ENCODE measurements at regions not wholly inside any gene's neighbourhood (a gene's known extent, or its start where the extent isn't known, plus 50 kb on each side); places are given as distances from the start of the nearest gene placed in this dataset.

GRCh38 chr21:40936178-40936577, 89.2 kb upstream of the DSCAM start:
- no peak overlapping the region for H3K4ac ChIP-seq (replicated peaks; ENCODE audit: insufficient read length, low read depth, low read length)
- no peaks in the 10 kb centered on the region for H3K27me3 ChIP-seq (replicated peaks in 1 of 4; ENCODE audit: control insufficient read depth in 3 of 4, extremely low read depth in 1 of 4, insufficient read depth in 3 of 4, low read length in 3 of 4)
- no peaks in the 10 kb centered on the region for H3K9me3 ChIP-seq (ENCODE audit: insufficient read depth in 2 of 2, low read depth in 1 of 2, low read length in 1 of 2)
- H2BK20ac ChIP-seq (ENCODE audit: low read length): no peak overlapping the region
- FAIRE-seq (no peak), DNase-seq (ENCODE audit: low read depth in 1 of 2, low spot score in 2 of 2) (no peak)
- H3K23me2 ChIP-seq (ENCODE audit: low read depth, low read length): 0 out of 2 replicates have a peak, but pooled peaks cover 2% of the 10 kb centered on the region
- no peak overlapping the region for H4K91ac ChIP-seq (replicated peaks; ENCODE audit: insufficient read length, low read length)
- no peak overlapping the region for H3K56ac ChIP-seq (replicated peaks; ENCODE audit: insufficient read length, low read depth, low read length)
- POLR2A ChIA-PET (ENCODE audit: partially characterized antibody): no interaction called here
- H3K36me3 ChIP-seq (ENCODE audit: control insufficient read depth in 2 of 4, insufficient read depth in 4 of 4, low read length in 3 of 4): no peaks in the 10 kb centered on the region
- no peak overlapping the region for H2BK15ac ChIP-seq (ENCODE audit: low read length)
- H4K20me1 ChIP-seq (replicated peaks in 1 of 2; ENCODE audit: control insufficient read depth in 1 of 2, insufficient read depth in 2 of 2, low read length in 2 of 2): no peaks in the 10 kb centered on the region
- no peaks in the 10 kb centered on the region for H3K79me1 ChIP-seq (ENCODE audit: low read depth, low read length)
- H4K8ac ChIP-seq (ENCODE audit: extremely low read depth, insufficient read depth, low read length): no peak overlapping the region
- 100% methylated on average over 2 of the region's 2 CpGs; no CpG with 5 or more reads in 1 of the 2 experiments for WGBS, 2 experiments (ENCODE audit: extremely low coverage in 1 of 2, insufficient coverage in 1 of 2, insufficient read length in 1 of 2, insufficient replicate concordance in 2 of 2, low coverage in 1 of 2, low lambda C conversion rate in 2 of 2, missing lambda C conversion rate in 1 of 2)
- no peak overlapping the region for H2BK5ac ChIP-seq (ENCODE audit: low read depth, low read length)
- H3K14ac ChIP-seq (ENCODE audit: insufficient read length): peak overlapping the region; percentile 45
- no peak overlapping the region for H2BK120ac ChIP-seq (replicated peaks; ENCODE audit: low read depth, low read length)
- no peak overlapping the region for H2BK12ac ChIP-seq (ENCODE audit: low read depth, low read length)
- no peak overlapping the region for H2AFZ ChIP-seq (ENCODE audit: low read length)
- CTCF ChIA-PET (ENCODE audit: partially characterized antibody): interaction anchor here (0.7 to 1.4 kb wide), 5 partner anchors 12 to 132 kb away, joined by 3 to 5 read pairs (median 4); no protein-coding TSS in a partner anchor
- peaks cover 0 to 4% (median under 1%) of the 10 kb centered on the region in 4 experiments; a peak in 1 of 7 replicates for H3K4me1 ChIP-seq (replicated peaks in 1 of 4; ENCODE audit: control insufficient read depth in 3 of 4, insufficient read depth in 4 of 4, low read length in 3 of 4)
- no peak overlapping the region for H3K4me3 ChIP-seq (ENCODE audit: extremely low read depth in 1 of 4, insufficient read depth in 2 of 4, low read depth in 3 of 4, low read length in 4 of 4)
- no peaks in the 10 kb centered on the region for H3K79me2 ChIP-seq (ENCODE audit: control insufficient read depth in 1 of 2, insufficient read depth in 2 of 2, low read length in 2 of 2)
- H3K9ac ChIP-seq (replicated peaks in 1 of 4; ENCODE audit: extremely low read depth in 1 of 4, low read depth in 3 of 4, low read length in 3 of 4): no peak overlapping the region
- H3K27ac ChIP-seq (ENCODE audit: low read depth, low read length): no peak overlapping the region
- no peak overlapping the region for H4K5ac ChIP-seq (ENCODE audit: insufficient read length, low read depth, low read length)
- no peak overlapping the region for H3K23ac ChIP-seq (ENCODE audit: insufficient read length)
- H2AK5ac ChIP-seq (ENCODE audit: low read depth, low read length): no peak overlapping the region
- H3K4me2 ChIP-seq (ENCODE audit: insufficient read depth in 1 of 2, low read depth in 2 of 2, low read length in 2 of 2): no peak overlapping the region
- H3K18ac ChIP-seq (ENCODE audit: extremely low read depth, low read length): no peak overlapping the region
- TF ChIP-seq, protein P1, sequence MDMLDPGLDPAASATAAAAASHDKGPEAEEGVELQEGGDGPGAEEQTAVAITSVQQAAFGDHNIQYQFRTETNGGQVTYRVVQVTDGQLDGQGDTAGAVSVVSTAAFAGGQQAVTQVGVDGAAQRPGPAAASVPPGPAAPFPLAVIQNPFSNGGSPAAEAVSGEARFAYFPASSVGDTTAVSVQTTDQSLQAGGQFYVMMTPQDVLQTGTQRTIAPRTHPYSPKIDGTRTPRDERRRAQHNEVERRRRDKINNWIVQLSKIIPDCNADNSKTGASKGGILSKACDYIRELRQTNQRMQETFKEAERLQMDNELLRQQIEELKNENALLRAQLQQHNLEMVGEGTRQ (IDR thresholded peaks at IDR 0.05; ENCODE audit: low read length): no peak
- no peak for TF ChIP-seq TCF12 (IDR thresholded peaks at IDR 0.05; ENCODE audit: low read depth, low read length)
- TF ChIP-seq TAF1 (IDR thresholded peaks at IDR 0.05; ENCODE audit: low read depth, low read length): no peak

Data from H1 (cell line).